ENCODE measurements at regions not wholly inside any gene's neighbourhood (a gene's known extent, or its start where the extent isn't known, plus 50 kb on each side); places are given as distances from the start of the nearest gene placed in this dataset.

DNA sequence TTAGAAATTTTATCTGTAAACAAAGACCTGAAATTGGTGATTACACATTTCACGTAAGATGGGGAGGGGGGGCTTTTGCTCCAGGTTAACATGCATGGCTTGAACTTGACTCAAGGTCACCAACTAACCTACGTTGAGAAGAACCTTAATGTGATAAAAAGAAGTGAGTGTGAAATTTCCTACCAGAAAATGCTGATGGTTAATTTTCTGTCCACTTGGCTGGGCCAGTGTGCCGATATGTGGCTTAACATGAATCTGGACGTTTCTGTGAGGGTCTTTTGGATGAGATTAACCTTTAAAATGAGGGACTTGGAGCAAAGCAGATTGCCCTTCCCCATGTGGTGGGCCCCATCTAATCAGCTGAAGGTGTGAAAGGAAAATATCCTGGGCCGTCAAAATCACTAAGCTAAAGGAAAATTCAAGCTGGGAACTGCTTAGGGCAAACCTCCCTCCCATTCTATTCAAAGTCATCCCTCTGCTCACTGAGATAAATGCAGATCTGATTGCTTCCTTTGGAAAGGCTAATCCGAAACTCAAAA, 107.3 kb upstream of the ENPP6 start:
- TF ChIP-seq, protein P1, sequence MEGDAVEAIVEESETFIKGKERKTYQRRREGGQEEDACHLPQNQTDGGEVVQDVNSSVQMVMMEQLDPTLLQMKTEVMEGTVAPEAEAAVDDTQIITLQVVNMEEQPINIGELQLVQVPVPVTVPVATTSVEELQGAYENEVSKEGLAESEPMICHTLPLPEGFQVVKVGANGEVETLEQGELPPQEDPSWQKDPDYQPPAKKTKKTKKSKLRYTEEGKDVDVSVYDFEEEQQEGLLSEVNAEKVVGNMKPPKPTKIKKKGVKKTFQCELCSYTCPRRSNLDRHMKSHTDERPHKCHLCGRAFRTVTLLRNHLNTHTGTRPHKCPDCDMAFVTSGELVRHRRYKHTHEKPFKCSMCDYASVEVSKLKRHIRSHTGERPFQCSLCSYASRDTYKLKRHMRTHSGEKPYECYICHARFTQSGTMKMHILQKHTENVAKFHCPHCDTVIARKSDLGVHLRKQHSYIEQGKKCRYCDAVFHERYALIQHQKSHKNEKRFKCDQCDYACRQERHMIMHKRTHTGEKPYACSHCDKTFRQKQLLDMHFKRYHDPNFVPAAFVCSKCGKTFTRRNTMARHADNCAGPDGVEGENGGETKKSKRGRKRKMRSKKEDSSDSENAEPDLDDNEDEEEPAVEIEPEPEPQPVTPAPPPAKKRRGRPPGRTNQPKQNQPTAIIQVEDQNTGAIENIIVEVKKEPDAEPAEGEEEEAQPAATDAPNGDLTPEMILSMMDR (IDR thresholded peaks at IDR 0.05): no peak
- TF ChIP-seq ZFX (IDR thresholded peaks at IDR 0.05; ENCODE audit: borderline replicate concordance): no peak

Data from 22Rv1 (cell line).